Suprapubic skin (tissue), 4 donors: ENCODE measurements at regions not wholly inside any gene's neighbourhood (a gene's known extent, or its start where the extent isn't known, plus 50 kb on each side); places are given as distances from the start of the nearest gene placed in this dataset.

Experiments
- DNase-seq, 2 donors: peaks; one replicate each; pipeline ENCODE4 v3.0.0-alpha.2; 2019; ENCODE audit warnings: low spot score in 2 of 2
- H3K27ac ChIP-seq: fragments of 200-600 bp; sonication (generic); one replicate; pipeline ENCODE4 v1.5.1; 2019
- H3K27me3 ChIP-seq: fragments of 200-600 bp; sonication (generic); one replicate; pipeline ENCODE4 v1.5.1; 2019
- H3K36me3 ChIP-seq: fragments of 200-600 bp; sonication (generic); one replicate; pipeline ENCODE4 v1.5.1; 2019
- H3K4me1 ChIP-seq: fragments of 200-600 bp; sonication (generic); one replicate; pipeline ENCODE4 v1.5.1; 2019
- H3K4me3 ChIP-seq: fragments of 200-600 bp; sonication (generic); one replicate; pipeline ENCODE4 v1.5.1; 2019; ENCODE audit warnings: mild to moderate bottlenecking
- H3K9me3 ChIP-seq: fragments of 200-600 bp; sonication (generic); one replicate; pipeline ENCODE4 v1.5.1; 2019
- CTCF ChIP-seq, 2 donors: fragments of 200-600 bp in 1 of 2; fragments of 450-650 bp in 1 of 2; sonication (generic) in 1 of 2; IDR thresholded peaks; one replicate each; pipeline ENCODE4 v1.5.1; 2016 to 2019; ENCODE audit warnings: antibody characterized with exemption in 2 of 2, mild to moderate bottlenecking in 1 of 2, moderate library complexity in 1 of 2
- EP300 ChIP-seq: sonication (generic); formaldehyde crosslinking; IDR thresholded peaks from one replicate; pipeline ENCODE4 v1.6.1; 2017; ENCODE audit warnings: antibody characterized with exemption
- POLR2A ChIP-seq, 2 donors: fragments of 450-650 bp; IDR thresholded peaks; one replicate each; pipeline ENCODE4 v1.6.1; 2017; ENCODE audit warnings: antibody characterized with exemption in 2 of 2, mild to moderate bottlenecking in 2 of 2, moderate library complexity in 2 of 2
- POLR2AphosphoS5 ChIP-seq, 3 donors: sonication (generic); formaldehyde crosslinking; IDR thresholded peaks; one replicate each; pipeline ENCODE4 v1.6.1; 2017; ENCODE audit warnings: antibody characterized with exemption in 3 of 3
- WGBS: methylation state at CpG from one replicate; pipeline ENCODE4 v1.1.5; 2018; 5-methylcytosine and 5-hydroxymethylcytosine counted together

GRCh38 chr1:58925247-58925646, 141.4 kb upstream of the JUN start:
- Histone ChIP-seq H3K9me3 (no peaks in the 10 kb centered on the region), H3K27me3 (no peaks in the 10 kb centered on the region), H3K4me1 (peaks cover 49% of the 10 kb centered on the region), H3K36me3 (no peaks in the 10 kb centered on the region), H3K4me3 (no peak overlapping the region), H3K27ac (no peak overlapping the region)
- DNase-seq, result no peak
- WGBS, result 93% methylated on average over 2 of the region's 2 CpGs
- TF ChIP-seq CTCF (IDR thresholded peaks at IDR 0.05) (no peak), POLR2A (IDR thresholded peaks at IDR 0.05) (no peak), POLR2AphosphoS5 (IDR thresholded peaks at IDR 0.05) (no peak), EP300 (no peak)

DNA sequence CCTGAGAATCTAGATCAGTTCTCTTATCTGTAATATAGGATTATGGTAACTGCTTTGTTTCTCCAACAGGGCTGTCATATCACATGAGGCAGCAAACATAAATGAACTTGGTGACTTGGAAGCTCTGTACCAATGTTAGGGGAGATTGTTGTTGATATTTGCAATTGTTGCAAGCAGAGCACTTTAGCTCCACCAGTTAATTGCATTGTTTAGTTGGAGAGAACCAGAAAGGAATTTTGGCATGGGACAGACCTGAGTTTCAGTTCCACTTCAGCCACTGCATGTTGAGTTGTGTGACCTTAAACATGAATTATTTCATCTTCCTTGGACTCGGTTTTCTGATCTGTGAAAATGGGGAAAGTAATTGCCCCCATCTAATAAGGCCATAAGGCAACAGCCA, 142.3 kb upstream of the JUN start:
- Histone ChIP-seq H3K36me3 (no peaks in the 10 kb centered on the region), H3K27me3 (no peaks in the 10 kb centered on the region), H3K27ac (no peak overlapping the region), H3K4me3 (no peak overlapping the region), H3K4me1 (peaks cover 49% of the 10 kb centered on the region), H3K9me3 (no peaks in the 10 kb centered on the region)
- 64% methylated on average over 1 of the region's 1 CpG for WGBS
- DNase-seq, result no peak
- TF ChIP-seq CTCF (IDR thresholded peaks at IDR 0.05), result no peak
- no peak for TF ChIP-seq POLR2A (IDR thresholded peaks at IDR 0.05)
- no peak for TF ChIP-seq POLR2AphosphoS5 (IDR thresholded peaks at IDR 0.05)
- no peak for TF ChIP-seq EP300

- Histone ChIP-seq H3K27ac (no peak overlapping the region), H3K4me3 (no peak overlapping the region), H3K4me1 (peaks cover 45% of the 10 kb centered on the region), H3K36me3 (no peaks in the 10 kb centered on the region), H3K9me3 (no peaks in the 10 kb centered on the region), H3K27me3 (no peaks in the 10 kb centered on the region)
- TF ChIP-seq POLR2A (IDR thresholded peaks at IDR 0.05) (no peak), EP300 (no peak), CTCF (IDR thresholded peaks at IDR 0.05) (no peak), POLR2AphosphoS5 (IDR thresholded peaks at IDR 0.05) (no peak)
- no peak for DNase-seq
- 57% methylated on average over 4 of the region's 4 CpGs for WGBS
Measured at GRCh38 chr1:58927041-58927721, 143.3 kb upstream of the JUN start.

GRCh38 chr1:58927722-58928085, 143.9 kb upstream of the JUN start:
- peaks cover 45% of the 10 kb centered on the region for H3K4me1 ChIP-seq
- H3K36me3 ChIP-seq, result no peaks in the 10 kb centered on the region
- H3K27me3 ChIP-seq, result no peaks in the 10 kb centered on the region
- DNase-seq, result no peak
- no peak overlapping the region for H3K27ac ChIP-seq
- 76% methylated on average over 3 of the region's 3 CpGs for WGBS
- no peak for TF ChIP-seq POLR2A (IDR thresholded peaks at IDR 0.05)
- no peak for TF ChIP-seq CTCF (IDR thresholded peaks at IDR 0.05)
- TF ChIP-seq POLR2AphosphoS5 (IDR thresholded peaks at IDR 0.05), result no peak
- TF ChIP-seq EP300, result no peak
- H3K9me3 ChIP-seq, result no peaks in the 10 kb centered on the region
- no peak overlapping the region for H3K4me3 ChIP-seq

- Histone ChIP-seq H3K27ac (no peak overlapping the region), H3K4me3 (no peak overlapping the region), H3K9me3 (no peaks in the 10 kb centered on the region), H3K4me1 (peaks cover 43% of the 10 kb centered on the region), H3K36me3 (no peaks in the 10 kb centered on the region), H3K27me3 (no peaks in the 10 kb centered on the region)
- DNase-seq, result no peak
- WGBS, result 76% methylated on average over 6 of the region's 6 CpGs
- TF ChIP-seq POLR2AphosphoS5 (IDR thresholded peaks at IDR 0.05) (no peak), POLR2A (IDR thresholded peaks at IDR 0.05) (no peak), CTCF (IDR thresholded peaks at IDR 0.05) (no peak), EP300 (no peak)
Measured at GRCh38 chr1:58928514-58928913, 144.7 kb upstream of the JUN start.
